GM19455 (cell line): ENCODE measurements at regions not wholly inside any gene's neighbourhood (a gene's known extent, or its start where the extent isn't known, plus 50 kb on each side); places are given as distances from the start of the nearest gene placed in this dataset.

Experiments
- ATAC-seq: cut with Tn5 transposase; IDR thresholded peaks from one replicate; pipeline ENCODE4 v1.9.1; 2021; ENCODE audit not compliant: unreplicated experiment

GRCh38 chr11:122354025-122354697 lies 238.1 kb upstream of the BLID start:
- ATAC-seq, result no peak

- no peak for ATAC-seq
Observed at GRCh38 chr11:122353561-122353960, 237.5 kb upstream of the BLID start.

GRCh38 chr11:122348659-122349409 lies 232.8 kb upstream of the BLID start:
- no peak for ATAC-seq

DNA sequence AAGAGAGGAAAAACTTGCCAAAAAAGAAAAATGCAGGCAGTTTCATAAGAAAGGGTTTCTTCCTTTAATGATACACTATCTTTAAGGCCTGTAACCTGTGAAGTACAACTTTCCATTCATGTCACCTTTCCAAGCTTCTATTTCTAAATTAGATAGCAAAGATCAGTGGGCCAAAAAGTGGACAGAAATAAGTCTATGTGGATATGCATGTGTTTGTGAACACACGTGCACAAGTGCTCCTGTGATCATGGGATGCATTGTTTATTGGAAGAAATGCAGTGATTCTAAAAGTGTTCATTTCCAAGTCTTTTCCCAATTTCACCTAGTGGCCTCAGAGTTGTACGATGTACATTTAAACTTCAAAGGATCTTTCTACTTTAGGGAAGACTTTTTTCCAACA lies 230.0 kb upstream of the BLID start:
- ATAC-seq, result no peak

DNA sequence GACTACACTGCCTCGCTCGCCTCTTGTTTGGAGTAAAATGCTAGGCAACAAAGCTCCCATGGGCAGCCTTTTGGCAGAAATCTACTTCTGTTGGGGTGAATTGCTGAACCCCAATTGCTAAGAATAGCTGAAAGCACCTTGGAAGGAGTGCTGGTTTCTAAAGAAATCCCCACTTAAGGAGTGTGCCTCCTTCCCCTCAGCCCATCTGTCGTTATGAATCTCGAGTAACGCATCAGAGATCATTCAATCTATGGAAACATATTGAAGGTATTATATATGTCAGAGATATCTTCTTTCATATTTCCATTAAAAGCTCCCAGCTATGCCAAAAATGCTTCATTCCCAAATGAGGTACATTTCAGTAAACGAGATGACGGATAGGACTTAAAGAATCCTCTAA lies 229.6 kb upstream of the BLID start:
- ATAC-seq, result no peak

GRCh38 chr11:122344215-122344614 lies 228.2 kb upstream of the BLID start:
- no peak for ATAC-seq

- ATAC-seq, result no peak
Observed at GRCh38 chr11:122343210-122343609, 227.2 kb upstream of the BLID start.

DNA sequence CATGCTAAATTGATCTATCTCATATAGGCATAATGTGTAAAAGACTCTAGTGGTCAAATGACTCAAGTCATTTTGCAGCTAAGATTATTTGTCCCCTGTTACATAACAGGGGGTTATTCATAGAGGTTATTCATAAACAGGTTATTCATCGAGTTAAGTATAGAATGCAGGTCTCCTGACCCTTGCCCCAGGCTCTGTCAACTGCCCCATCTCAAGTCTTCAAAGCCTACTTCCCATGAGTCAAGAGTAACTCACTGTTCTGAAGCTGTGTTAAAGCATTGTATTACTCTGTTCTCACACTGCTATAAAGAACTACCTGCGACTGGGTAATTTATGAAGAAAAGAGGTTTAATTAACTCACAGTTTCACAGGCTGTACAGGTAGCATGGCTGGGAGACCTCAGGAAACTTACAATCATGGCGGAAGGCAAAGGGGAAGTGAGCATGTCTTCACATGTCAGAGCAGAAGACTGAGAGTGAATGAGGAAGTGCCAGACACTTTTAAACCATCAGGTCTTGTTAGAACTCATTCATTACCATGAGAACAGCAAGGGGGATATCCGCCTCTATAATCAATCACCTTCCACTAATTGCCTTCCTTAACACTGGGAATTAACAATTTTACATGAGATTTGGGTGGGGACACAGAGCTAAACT lies 226.2 kb upstream of the BLID start:
- no peak for ATAC-seq

GRCh38 chr11:122341477-122341876 lies 225.5 kb upstream of the BLID start:
- ATAC-seq, result no peak

DNA sequence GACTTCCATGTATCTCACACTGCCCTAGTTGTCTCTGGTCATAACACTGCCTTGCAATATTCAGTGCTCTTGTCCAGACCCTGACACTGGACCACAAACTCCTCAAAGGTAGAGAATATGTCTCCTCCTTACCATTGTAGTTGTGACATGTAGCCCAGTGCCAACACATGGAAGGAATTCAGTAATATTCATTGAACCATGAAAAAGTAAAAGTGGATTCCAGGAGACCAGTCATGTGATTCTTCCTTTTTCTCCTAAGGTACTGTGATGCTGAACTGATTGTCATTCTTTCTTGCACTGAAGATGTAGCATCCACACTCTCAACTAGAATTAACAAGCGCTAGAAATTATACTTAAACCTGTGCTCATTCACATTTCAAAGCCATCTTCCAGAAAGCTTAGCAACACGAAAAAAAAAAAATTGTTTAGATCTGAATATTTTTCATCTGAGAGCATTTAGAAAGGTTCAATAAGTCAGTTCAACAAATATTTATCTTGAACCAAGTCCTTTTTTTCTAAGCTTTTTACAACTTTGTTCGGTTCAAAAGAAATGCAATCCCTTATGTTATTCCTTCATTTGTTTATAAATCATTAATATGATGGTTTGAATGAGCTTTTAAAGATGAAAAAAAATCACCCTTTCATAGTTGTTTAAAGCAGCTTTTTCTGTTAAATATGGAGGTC lies 224.7 kb upstream of the BLID start:
- no peak for ATAC-seq

DNA sequence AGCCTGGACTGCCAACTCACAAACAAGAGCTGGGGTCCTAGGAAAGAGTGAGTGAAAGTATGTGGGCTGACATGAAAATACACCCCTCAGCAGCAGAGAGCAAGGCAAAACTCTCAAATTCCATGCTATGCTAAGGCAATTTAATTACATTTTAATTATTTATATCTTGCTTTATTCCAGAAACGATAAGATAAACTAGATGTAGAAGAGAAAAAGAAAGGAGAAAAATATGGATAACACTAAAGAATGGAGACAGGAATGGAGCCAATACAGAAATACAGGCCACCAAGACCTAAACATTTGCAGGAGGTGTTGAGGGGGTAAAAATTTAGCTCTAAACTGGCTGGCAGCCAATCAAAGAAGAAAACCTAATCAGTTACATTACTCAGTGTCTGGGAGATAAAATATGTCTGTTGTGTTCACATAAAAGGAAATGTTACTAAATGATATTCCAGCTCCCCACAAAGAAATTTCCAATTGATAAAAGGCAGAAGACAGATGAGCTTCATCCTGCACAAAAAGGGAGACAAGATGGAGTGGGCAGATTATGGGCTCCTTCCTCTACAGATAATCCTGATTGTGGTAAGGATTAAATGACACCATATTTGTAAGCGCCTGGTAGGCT lies 223.5 kb upstream of the BLID start:
- no peak for ATAC-seq

GRCh38 chr11:122337704-122338103 lies 221.7 kb upstream of the BLID start:
- no peak for ATAC-seq

- ATAC-seq, result no peak
Observed at GRCh38 chr11:122337241-122337640, 221.2 kb upstream of the BLID start.

GRCh38 chr11:122336706-122337105 lies 220.7 kb upstream of the BLID start:
- ATAC-seq, result no peak

DNA sequence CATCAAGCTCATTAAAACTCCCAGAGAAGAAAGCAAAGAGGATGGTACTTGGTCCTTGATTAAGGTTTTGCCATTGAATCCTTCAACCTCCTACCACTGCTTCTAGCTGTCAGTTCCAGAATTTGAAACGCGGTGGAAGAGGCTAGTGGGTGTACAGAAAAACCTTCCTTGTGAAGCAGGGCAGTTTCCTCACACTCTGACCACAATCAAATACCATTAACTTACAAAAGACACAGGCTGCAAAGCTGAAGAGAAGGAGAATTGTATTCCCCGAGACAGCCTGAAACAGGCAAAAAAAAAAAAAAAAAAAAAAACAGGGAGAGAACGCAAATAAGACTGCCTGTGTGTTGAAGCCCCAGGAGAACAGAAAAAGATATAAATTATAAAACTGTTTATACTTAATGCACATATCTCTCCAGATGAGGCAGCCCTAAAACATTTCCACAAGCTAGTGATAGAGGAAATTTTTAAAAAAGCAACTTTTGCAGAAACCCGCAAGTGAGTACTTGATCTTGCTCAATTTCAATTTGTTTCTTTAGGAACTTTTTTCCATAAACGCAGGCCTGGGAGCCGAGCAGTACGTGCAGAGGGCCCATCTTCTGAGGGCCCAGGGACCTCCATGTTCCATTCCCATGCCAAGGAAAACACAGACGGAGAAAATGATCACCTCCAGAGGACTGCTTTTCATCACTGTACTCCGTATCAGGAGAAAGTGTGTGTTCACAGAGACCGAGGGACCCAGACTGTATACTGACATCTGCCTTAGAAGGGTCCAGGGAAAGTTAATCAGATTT lies 218.7 kb upstream of the BLID start:
- no peak for ATAC-seq

DNA sequence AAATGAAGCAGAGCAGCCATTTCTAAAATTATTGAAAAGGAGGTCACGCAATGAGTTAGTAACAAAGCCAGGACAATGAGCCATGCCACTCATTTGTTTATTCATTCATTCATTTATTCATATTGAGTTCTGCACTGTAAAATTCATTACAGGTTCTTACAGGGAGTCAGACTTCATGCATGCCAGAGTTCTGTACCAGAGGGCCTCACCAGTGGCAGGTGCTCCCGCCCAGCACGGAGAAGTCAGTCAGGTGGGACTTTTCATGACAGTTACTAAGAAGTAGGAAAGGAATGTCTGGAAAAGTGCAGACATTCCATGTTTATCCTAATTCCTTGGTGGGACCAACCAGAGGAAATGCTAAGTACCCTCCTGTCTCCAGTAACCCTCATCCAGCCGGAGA lies 217.5 kb upstream of the BLID start:
- no peak for ATAC-seq

DNA sequence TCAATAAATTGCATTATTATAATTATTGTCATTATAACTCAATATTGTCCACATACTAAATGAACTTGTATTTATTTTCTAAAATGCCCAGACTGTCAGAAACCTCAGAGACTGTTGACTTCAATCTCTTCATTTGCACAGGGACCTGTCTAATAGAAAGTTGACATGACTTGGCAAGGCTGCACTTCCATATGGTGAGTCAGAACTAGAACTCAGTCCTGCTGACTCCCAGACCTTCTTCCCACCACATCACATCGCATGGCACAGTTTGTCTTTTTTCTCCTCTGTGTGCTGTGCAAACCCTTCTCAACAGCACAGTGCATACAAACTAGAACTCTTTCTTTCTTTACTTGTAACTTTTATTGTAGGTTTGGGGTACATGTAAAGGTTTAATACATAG lies 215.1 kb upstream of the BLID start:
- no peak for ATAC-seq

GRCh38 chr11:122330279-122330965 lies 214.4 kb upstream of the BLID start:
- ATAC-seq, result no peak

GRCh38 chr11:122327528-122327927 lies 211.5 kb upstream of the BLID start:
- no peak for ATAC-seq
